K562 (cell line): ENCODE measurements at regions not wholly inside any gene's neighbourhood (a gene's known extent, or its start where the extent isn't known, plus 50 kb on each side); places are given as distances from the start of the nearest gene placed in this dataset.

Experiments
- ARID4B ChIP-seq: sonication (generic); formaldehyde crosslinking; IDR thresholded peaks from 2 replicates; pipeline ENCODE4 v1.8.0; 2022; ENCODE audit warnings: mild to moderate bottlenecking, missing genetic modification reagents
- CHD7 ChIP-seq: fragments of 200-600 bp; sonication (generic); IDR thresholded peaks from one replicate; pipeline ENCODE4 v1.6.1; 2012; ENCODE audit warnings: mild to moderate bottlenecking, low read depth, low read length, inconsistent platforms
- HIVEP1 ChIP-seq: fragments of 250-450 bp; sonication (Bioruptor Pico); IDR thresholded peaks from 2 replicates; pipeline ENCODE4 v1.4.0; 2020; ENCODE audit warnings: mild to moderate bottlenecking
- MAX ChIP-seq: sonication (generic); formaldehyde crosslinking; IDR thresholded peaks from 2 replicates; pipeline ENCODE4 v1.9.0; 2022; ENCODE audit warnings: mild to moderate bottlenecking, missing genetic modification reagents
- NFATC3 ChIP-seq: fragments of 450-650 bp; IDR thresholded peaks from 2 replicates; pipeline ENCODE4 v1.6.1; 2017; ENCODE audit warnings: mild to moderate bottlenecking
- POLR2AphosphoS2 ChIP-seq: IDR thresholded peaks from 2 replicates; pipeline ENCODE4 v1.6.1; 2012; ENCODE audit warnings: low read length, improper control_type of control experiment

GRCh38 chr1:175834597-175834996, 91.2 kb upstream of the TNR start (continued):
- no peak for TF ChIP-seq CHD7
- no peak for TF ChIP-seq MAX (CRISPR knock-in tag)
- no peak for TF ChIP-seq NFATC3
- TF ChIP-seq ARID4B (CRISPR knock-in tag): no peak
- TF ChIP-seq HIVEP1 (CRISPR knock-in tag): no peak
- no peak for TF ChIP-seq POLR2AphosphoS2
